Activated CD4-positive, CD25-positive, alpha-beta regulatory T cell treated with anti-CD3 and anti-CD28 coated beads, Interleukin-2, amount 50 U/mL, for 24 hours (primary cell): ENCODE measurements at regions not wholly inside any gene's neighbourhood (a gene's known extent, or its start where the extent isn't known, plus 50 kb on each side); places are given as distances from the start of the nearest gene placed in this dataset.

Experiments
- ATAC-seq, 2 donors: fragments of 150-1000 bp; cut with Tn5 transposase; one replicate each; pipeline ENCODE4 v1.10.0; 2021; ENCODE audit warnings: mild to moderate bottlenecking in 1 of 2, moderate library complexity in 1 of 2

DNA sequence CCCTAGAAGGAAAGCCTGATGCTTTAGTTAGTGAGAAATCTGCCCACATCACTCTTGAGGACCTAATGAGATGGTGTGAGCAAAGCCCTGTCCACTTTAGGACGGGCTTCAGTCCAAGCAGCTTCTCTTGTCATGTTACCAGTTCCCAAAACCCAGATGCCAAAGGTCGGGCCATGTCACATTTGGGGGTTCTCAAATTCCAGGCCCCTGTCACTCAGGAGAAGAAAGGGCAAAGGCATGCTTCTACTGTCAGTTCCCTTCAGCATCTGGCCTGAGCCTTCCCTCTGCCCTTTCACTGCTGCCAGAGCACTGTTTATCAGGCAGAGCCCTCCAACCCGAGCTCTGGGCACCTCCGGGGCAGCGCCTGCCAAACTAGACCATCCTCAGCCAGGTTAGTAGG, 556.0 kb downstream of the BNC2 start:
- ATAC-seq, result no peak

DNA sequence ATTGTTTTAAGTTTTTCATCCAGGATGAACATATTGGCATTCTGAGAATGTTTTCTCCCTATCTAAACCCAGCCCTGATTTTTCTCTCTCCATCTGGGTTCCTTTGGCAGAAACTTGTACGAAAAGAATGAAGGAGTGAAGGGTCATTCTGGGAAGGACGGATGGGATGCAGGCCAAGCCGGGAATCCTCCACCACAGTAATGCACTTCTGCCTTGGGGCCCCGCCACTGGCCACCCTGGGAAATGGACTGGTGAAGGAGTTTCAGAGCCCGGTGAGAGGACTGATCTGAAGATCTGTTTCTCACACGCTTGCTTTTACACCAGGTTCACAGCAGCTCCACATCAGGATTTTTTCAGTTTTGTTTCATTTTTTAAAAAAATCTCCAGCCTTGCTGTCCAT, 554.8 kb downstream of the BNC2 start:
- no peak for ATAC-seq

GRCh38 chr9:16316456-16316855, 554.0 kb downstream of the BNC2 start:
- no peak for ATAC-seq

- ATAC-seq, result no peak
These were observed 553.3 kb downstream of the BNC2 start for GRCh38 chr9:16316911-16317817.

GRCh38 chr9:16318516-16319060, 551.9 kb downstream of the BNC2 start:
- no peak for ATAC-seq

DNA sequence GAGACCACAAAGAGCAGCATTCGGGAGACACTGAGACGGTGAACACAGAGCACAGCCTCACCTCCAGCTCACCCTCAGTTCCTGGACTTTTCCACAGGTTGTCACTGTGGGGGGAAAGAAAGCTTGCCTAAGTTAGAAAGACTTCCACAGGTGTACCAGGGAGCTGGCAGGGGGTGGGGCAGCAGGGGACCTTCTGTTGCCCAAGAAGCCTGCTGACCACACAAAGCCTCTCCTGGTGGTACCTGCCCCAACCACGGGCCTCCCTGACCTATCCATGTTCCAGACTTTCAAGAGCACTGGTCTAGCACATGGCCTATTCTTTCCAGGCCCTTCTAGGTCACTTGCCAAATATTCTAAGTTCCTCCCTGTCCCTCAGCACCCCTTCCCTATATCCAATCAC, 550.8 kb downstream of the BNC2 start:
- ATAC-seq, result no peak

DNA sequence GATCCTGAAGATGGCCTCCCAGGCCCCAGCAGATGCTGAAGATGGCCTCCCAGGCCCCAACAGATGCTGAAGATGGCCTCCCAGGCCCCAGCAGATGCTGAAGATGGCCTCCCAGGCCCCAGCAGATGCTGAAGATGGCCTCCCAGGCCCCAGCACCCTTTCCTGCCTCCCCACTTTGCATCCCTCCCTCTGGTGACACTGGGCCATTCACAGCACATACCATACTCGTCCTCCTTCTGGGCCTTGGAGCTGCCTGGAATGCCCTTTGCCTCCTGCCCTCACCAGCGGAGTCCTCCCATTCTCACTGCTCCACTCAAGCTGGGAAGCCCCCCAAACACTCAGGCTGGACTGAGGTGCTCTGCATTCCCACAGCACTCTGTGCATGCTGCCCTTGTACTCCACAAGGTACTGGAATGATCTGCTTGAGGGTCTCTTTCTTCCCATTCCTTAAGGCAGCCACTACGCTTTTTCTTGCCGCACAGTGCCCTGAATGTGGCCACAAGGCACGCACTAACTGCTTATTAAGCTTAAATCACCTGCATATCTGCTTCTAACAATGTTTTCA, 550.0 kb downstream of the BNC2 start:
- no peak for ATAC-seq

DNA sequence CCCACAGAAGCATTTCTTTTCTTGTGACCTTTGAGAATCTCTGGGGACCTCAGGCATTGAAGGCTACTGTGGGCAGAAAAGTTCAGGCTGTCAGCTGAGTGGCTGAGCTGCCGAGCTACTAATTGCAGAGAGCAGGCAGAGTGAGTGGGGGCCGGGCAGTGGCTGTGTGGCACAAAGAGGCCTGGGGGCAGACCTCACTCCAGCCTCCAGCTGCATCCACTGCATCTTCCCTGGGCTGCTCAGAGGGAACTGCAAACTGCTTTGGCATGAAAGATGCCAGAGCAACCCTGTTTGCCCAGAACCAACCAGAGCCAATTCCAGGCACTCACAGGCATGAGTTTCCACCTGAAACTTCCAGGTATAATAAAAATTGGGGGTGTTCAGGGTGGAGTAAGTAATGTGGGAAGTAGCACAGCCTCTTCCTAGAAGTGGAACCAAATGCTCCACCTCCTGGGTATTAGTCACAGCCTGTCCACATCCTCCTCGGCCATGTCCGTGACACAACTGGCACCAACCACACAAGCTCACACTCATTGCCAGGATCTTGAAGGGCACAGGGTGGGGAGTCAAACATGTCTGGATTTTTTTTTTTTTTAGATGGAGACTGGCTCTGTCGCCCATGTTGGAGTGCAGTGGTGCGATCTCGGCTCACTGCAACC, 548.9 kb downstream of the BNC2 start:
- no peak for ATAC-seq

- ATAC-seq, result no peak
These were observed 547.6 kb downstream of the BNC2 start for GRCh38 chr9:16322849-16323248.

DNA sequence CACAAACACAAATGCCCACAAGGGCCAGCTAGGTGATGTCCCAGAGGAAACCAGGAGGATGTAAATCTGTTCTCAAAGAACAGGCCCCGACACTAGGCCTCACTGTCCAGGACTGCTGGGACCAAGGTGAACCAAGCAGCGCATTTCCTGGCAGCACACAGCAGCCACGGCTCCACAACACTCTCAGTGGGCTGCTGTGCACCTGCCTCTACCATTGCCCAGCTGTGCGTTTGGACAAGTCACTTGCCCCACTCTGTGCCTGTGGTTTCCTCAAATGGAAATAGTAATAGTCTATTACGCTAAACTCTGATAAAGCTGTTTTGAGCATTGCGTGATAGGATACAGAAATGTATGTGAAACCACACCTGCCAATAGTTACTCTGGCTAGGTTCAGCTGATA, 544.5 kb downstream of the BNC2 start:
- no peak for ATAC-seq

DNA sequence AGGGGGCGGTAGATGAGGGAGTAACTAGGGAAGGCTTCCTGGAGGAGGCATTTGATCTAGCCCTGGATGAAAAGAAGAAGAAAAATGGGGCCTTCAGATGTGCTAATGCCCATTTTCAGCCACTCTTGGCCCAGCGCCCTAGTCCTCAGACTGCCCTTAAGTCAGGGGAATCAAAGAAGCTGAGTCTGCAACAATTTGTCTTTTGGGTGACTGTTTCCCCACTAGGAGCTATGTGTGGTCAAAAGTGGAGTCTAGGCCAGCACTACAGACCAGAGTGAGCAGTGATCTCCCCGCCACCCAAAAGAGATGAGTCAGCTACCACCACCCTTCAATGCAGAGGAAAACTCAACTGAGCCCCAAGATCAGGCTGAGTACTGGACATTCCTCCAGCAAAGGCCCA, 542.1 kb downstream of the BNC2 start:
- no peak for ATAC-seq

GRCh38 chr9:16329671-16330113, 540.8 kb downstream of the BNC2 start:
- ATAC-seq, result no peak

DNA sequence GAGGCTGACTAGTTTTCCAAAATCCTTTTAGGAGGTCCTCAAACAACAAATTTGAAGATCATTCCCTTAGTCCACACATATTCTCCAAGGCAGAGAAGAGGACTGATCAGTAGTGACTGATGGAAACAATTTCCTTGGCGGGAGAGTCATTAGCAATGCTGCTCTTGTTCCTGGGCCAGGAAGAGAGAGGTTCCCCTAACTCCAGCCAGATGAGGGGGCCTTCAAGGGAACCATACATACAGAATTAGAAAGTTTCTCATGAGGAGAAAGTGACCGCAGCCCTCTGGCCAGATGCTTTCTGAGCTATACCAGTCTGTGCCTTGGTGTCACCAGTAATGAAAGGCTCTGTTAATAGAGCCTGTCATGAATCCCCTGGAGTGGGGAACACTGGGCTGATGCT, 539.4 kb downstream of the BNC2 start:
- ATAC-seq, result no peak

DNA sequence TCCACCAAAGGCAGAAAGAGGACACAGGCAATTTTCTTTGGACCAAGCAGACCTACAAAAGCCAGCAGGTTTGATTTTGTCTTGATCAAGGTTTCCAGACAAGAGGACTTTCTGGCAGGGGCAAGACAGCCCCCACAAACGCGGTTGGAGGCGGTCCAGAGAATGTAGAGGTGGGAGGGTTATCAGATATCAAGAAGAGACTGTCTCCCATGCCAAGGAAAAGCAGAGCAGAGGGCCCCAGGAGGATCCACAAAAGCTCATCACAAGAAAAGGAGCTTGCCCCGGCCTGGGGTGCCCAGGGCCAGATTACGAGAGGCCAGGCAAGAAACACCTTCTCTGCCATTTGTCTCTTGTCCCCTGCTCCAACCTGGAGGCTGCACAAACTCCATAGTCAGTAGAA, 538.9 kb downstream of the BNC2 start:
- no peak for ATAC-seq

- ATAC-seq, result no peak
These were observed 536.8 kb downstream of the BNC2 start for GRCh38 chr9:16333691-16334090.

- ATAC-seq, result no peak
These were observed 534.5 kb downstream of the BNC2 start for GRCh38 chr9:16335788-16336580.

DNA sequence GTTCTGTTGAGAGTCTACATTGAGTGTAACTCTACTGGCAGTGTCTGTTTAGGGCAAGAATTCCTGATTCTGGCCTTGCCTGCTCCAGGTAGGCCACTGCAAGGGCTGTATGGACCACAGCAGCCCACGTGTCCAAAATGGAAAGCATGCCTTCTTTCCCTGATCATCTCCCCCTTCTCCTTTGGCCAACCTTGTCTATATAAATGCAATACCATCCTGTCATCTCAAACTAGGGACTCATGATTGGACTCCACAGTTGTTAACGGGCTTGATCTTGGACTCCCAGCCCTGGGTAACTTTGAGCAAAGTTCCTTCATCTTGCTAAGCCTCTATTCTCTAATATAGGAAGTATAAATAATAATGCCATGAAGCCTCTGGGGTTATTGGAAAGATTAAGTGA, 533.6 kb downstream of the BNC2 start:
- ATAC-seq, result no peak

- ATAC-seq, result no peak
These were observed 533.0 kb downstream of the BNC2 start for GRCh38 chr9:16337322-16338029.

- ATAC-seq, result no peak
These were observed 529.3 kb downstream of the BNC2 start for GRCh38 chr9:16341177-16341576.

- ATAC-seq, result no peak
These were observed 528.0 kb downstream of the BNC2 start for GRCh38 chr9:16342246-16343020.
